ENCODE measurements at regions not wholly inside any gene's neighbourhood (a gene's known extent, or its start where the extent isn't known, plus 50 kb on each side); places are given as distances from the start of the nearest gene placed in this dataset.

DNA sequence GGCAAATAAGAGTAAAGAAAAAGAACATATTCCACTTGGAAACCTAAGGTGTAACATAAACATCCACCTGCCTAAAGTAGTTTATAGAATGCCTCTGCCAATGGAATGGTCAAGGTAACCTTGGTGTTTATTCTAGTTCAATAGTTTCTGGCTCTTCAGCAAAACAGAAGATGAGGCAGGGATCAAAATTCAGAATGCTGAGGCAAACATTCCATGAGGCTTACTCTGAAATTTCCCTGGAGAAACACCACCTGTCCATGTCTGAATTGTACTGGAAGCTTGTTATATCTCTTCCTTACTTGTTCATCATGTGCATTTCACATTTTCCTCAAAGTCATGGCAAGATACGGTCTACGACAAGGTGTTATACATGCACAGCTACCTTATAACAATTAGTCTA is 1862.4 kb upstream of the ACO1 start:
- TF ChIP-seq, protein P1, sequence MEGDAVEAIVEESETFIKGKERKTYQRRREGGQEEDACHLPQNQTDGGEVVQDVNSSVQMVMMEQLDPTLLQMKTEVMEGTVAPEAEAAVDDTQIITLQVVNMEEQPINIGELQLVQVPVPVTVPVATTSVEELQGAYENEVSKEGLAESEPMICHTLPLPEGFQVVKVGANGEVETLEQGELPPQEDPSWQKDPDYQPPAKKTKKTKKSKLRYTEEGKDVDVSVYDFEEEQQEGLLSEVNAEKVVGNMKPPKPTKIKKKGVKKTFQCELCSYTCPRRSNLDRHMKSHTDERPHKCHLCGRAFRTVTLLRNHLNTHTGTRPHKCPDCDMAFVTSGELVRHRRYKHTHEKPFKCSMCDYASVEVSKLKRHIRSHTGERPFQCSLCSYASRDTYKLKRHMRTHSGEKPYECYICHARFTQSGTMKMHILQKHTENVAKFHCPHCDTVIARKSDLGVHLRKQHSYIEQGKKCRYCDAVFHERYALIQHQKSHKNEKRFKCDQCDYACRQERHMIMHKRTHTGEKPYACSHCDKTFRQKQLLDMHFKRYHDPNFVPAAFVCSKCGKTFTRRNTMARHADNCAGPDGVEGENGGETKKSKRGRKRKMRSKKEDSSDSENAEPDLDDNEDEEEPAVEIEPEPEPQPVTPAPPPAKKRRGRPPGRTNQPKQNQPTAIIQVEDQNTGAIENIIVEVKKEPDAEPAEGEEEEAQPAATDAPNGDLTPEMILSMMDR (IDR thresholded peaks at IDR 0.05) = no peak
- no peak for TF ChIP-seq EP300 (IDR thresholded peaks at IDR 0.05)

Measured in ovary (tissue), 3 donors.